ENCODE measurements at regions not wholly inside any gene's neighbourhood (a gene's known extent, or its start where the extent isn't known, plus 50 kb on each side); places are given as distances from the start of the nearest gene placed in this dataset.

- TF ChIP-seq POLR2A (IDR thresholded peaks at IDR 0.05) (no peak), CTCF (IDR thresholded peaks at IDR 0.05) (no peak), EP300 (IDR thresholded peaks at IDR 0.05) (no peak)
These were observed 196.2 kb upstream of the ELL2 start for GRCh38 chr5:96157841-96158291.

Measured in gastroesophageal sphincter (tissue), 3 donors.